GM12891 (cell line): ENCODE measurements at regions not wholly inside any gene's neighbourhood (a gene's known extent, or its start where the extent isn't known, plus 50 kb on each side); places are given as distances from the start of the nearest gene placed in this dataset.

ENCODE experiments used
- DNase-seq: peaks from one replicate; pipeline ENCODE4 v3.0.0; 2011; ENCODE audit warnings: low spot score; ENCODE audit not compliant: insufficient read length
- FAIRE-seq: peaks from 2 replicates; lab custom pipeline; 2011; peaks lifted over from hg19 to GRCh38; lab: Jason Lieb, UNC
- PAX5 ChIP-seq: IDR thresholded peaks from 2 replicates; pipeline ENCODE4 v1.6.1; 2011; ENCODE audit warnings: low read length, moderate library complexity, mild to moderate bottlenecking; ENCODE audit not compliant: insufficient read depth, severe bottlenecking
- POLR2A ChIP-seq: IDR thresholded peaks from 2 replicates; pipeline ENCODE4 v1.6.1; 2011; ENCODE audit warnings: low read depth, low read length, control low read depth
- POLR2AphosphoS5 ChIP-seq: IDR thresholded peaks from 2 replicates; pipeline ENCODE4 v1.6.1; 2011; ENCODE audit warnings: low read depth, low read length, control low read depth
- POU2F2 ChIP-seq: IDR thresholded peaks from 2 replicates; pipeline ENCODE4 v1.6.1; 2011; ENCODE audit warnings: low read depth, mild to moderate bottlenecking, control low read depth, low read length, moderate library complexity
- SPI1 ChIP-seq: IDR thresholded peaks from 2 replicates; pipeline ENCODE4 v1.6.1; 2011; ENCODE audit warnings: low read depth, low read length, control low read depth
- TAF1 ChIP-seq: IDR thresholded peaks from 2 replicates; pipeline ENCODE4 v1.6.1; 2011; ENCODE audit warnings: low read depth, low read length, control low read depth

DNA sequence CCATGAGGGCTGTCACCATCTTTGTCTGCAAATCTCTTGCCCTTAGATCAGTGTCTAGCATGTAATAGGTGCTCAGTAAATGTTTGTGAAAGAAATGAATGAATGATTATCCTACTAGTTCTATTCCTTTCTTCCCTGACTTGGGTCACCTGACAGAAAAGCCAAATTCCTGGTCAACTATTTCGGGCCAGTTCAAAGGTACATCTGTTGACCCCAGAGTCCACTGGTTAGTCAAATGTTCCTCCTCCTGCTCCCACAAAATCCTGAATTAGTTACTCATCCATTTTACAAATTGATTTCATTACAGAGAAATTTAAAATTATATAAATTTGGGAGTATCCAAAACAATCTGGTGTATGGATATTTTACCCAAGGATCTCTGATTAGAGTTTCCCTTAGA lies 124.7 kb upstream of the NAV2 start:
- no peak for FAIRE-seq
- TF ChIP-seq SPI1 (no peak), PAX5 (no peak), POU2F2 (no peak), POLR2A (no peak), TAF1 (no peak)
- no peak for DNase-seq

DNA sequence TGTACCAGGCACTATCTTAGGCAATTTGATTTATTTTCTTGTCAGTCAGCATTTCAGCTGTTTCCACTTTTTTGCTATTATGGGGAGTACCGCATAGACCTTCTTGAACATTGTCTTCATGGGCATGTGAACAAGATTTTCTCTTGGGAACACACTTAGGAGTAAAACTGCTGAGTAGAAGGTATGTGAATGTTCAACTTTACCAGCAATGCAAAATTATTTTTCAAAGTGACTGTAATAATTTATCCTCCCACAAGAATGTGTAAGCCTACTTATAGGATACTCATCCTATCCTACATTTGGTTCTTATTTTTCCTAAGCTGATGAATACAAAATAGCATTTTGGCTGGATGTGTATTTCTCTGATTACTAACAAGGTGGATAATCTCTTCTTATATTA lies 132.0 kb upstream of the NAV2 start:
- no peak for DNase-seq
- no peak for FAIRE-seq
- no peak for TF ChIP-seq TAF1
- no peak for TF ChIP-seq POLR2AphosphoS5
- TF ChIP-seq PAX5, result no peak
- TF ChIP-seq SPI1, result no peak
- no peak for TF ChIP-seq POU2F2
- TF ChIP-seq POLR2A, result no peak

DNA sequence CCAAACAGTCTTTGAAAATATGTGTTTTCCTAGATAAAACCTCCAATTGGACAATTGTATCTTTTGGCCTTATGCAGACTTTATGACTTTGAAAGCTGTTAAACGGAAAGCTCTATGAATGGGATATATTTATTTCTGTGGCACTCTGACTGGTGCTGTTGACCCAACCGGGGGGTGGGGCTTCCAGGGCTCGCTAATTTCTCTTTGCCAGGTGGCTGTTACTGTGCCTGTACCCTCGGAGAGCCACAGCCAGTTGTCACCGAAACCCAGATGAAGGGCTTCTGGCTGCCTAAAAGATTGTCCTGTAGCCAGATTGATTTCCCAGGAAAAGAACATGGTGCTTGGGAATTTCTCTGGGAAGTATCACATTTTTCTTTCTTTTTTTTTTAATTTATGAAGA lies 132.7 kb upstream of the NAV2 start:
- DNase-seq, result no peak
- no peak for FAIRE-seq
- TF ChIP-seq POLR2AphosphoS5 (no peak), POLR2A (no peak), SPI1 (no peak), PAX5 (no peak), POU2F2 (no peak), TAF1 (no peak)

GRCh38 chr11:19578871-19579270 lies 133.8 kb upstream of the NAV2 start:
- DNase-seq, result no peak
- TF ChIP-seq POU2F2 (no peak), POLR2AphosphoS5 (no peak), TAF1 (no peak), POLR2A (no peak), PAX5 (no peak), SPI1 (no peak)

GRCh38 chr11:19577976-19578619 lies 134.5 kb upstream of the NAV2 start:
- FAIRE-seq, result no peak
- TF ChIP-seq PAX5, result no peak
- TF ChIP-seq POU2F2, result no peak
- no peak for TF ChIP-seq POLR2A
- TF ChIP-seq SPI1, result no peak
- TF ChIP-seq POLR2AphosphoS5, result no peak
- TF ChIP-seq TAF1, result no peak
- DNase-seq, result no peak

More at GRCh38 chr11:19578871-19579270, 133.8 kb upstream of the NAV2 start:
- FAIRE-seq, result no peak

GRCh38 chr11:19577391-19577975 lies 135.2 kb upstream of the NAV2 start:
- DNase-seq, result no peak
- FAIRE-seq, result no peak

GRCh38 chr11:19576903-19577302 lies 135.7 kb upstream of the NAV2 start:
- TF ChIP-seq POLR2AphosphoS5, result no peak
- no peak for TF ChIP-seq PAX5
- DNase-seq (no peak), FAIRE-seq (no peak)

More at GRCh38 chr11:19577391-19577975, 135.2 kb upstream of the NAV2 start:
- no peak for TF ChIP-seq POLR2AphosphoS5
- no peak for TF ChIP-seq TAF1
- TF ChIP-seq SPI1, result no peak
- TF ChIP-seq POU2F2, result no peak
- no peak for TF ChIP-seq POLR2A
- no peak for TF ChIP-seq PAX5

- FAIRE-seq, result no peak
- TF ChIP-seq POLR2A (no peak), PAX5 (no peak), SPI1 (no peak), TAF1 (no peak), POLR2AphosphoS5 (no peak)
- DNase-seq, result no peak
These were observed 136.6 kb upstream of the NAV2 start for GRCh38 chr11:19576054-19576453.

DNA sequence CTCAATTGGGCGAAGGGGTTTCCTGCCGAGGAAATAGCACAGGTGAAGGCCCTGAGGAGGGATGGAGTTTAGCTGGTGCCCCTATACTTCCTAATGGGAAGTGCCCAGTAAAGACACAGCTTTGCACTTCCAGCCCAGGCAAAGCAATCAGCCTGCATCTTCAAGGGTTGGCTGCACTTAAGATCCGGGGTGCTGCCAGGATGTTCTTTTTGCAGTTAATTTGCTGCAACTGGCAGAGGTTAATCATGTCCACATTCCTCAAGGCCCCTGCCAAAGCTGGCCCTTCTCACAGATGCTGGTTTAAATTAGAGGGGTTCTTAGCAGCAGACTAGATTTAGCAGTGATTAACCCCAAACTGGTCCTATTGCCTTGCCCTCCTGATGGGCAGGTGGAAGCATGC lies 137.7 kb upstream of the NAV2 start:
- FAIRE-seq, result no peak
- DNase-seq, result no peak
- no peak for TF ChIP-seq SPI1
- no peak for TF ChIP-seq TAF1
- no peak for TF ChIP-seq POLR2A
- no peak for TF ChIP-seq POLR2AphosphoS5
- TF ChIP-seq PAX5, result no peak

- FAIRE-seq (no peak), DNase-seq (no peak)
- TF ChIP-seq PAX5, result no peak
- TF ChIP-seq SPI1, result no peak
- no peak for TF ChIP-seq TAF1
- TF ChIP-seq POLR2A, result no peak
- no peak for TF ChIP-seq POLR2AphosphoS5
- no peak for TF ChIP-seq POU2F2
These were observed 139.0 kb upstream of the NAV2 start for GRCh38 chr11:19573666-19574065.

GRCh38 chr11:19571906-19572305 lies 140.7 kb upstream of the NAV2 start:
- FAIRE-seq (no peak), DNase-seq (no peak)
- no peak for TF ChIP-seq POU2F2
- TF ChIP-seq POLR2A, result no peak
- no peak for TF ChIP-seq SPI1
